Sigmoid colon (tissue), 6 donors: ENCODE measurements at regions not wholly inside any gene's neighbourhood (a gene's known extent, or its start where the extent isn't known, plus 50 kb on each side); places are given as distances from the start of the nearest gene placed in this dataset.

Experiments
- DNase-seq: peaks from one replicate; pipeline ENCODE4 v3.0.0-alpha.2; 2019
- H3K27ac ChIP-seq, 4 donors: fragments of 200-600 bp; sonication (generic); one replicate each; pipeline ENCODE4 v1.5.1; 2016 to 2019; ENCODE audit warnings: mild to moderate bottlenecking in 1 of 4
- H3K27me3 ChIP-seq, 3 donors: fragments of 200-600 bp; sonication (generic); one replicate each; pipeline ENCODE4 v1.5.1; 2019; ENCODE audit warnings: mild to moderate bottlenecking in 1 of 3
- H3K36me3 ChIP-seq, 4 donors: fragments of 200-600 bp; sonication (generic); one replicate each; pipeline ENCODE4 v1.5.1; 2016 to 2019
- H3K4me1 ChIP-seq, 4 donors: fragments of 200-600 bp; sonication (generic); one replicate each; pipeline ENCODE4 v1.5.1; 2017 to 2019
- H3K4me3 ChIP-seq, 4 donors: fragments of 200-600 bp; sonication (generic); one replicate each; pipeline ENCODE4 v1.5.1; 2017 to 2019; ENCODE audit warnings: mild to moderate bottlenecking in 2 of 4, moderate library complexity in 1 of 4
- H3K9me3 ChIP-seq, 4 donors: fragments of 200-600 bp in 3 of 4; sonication (generic) in 3 of 4; one replicate each; pipeline versions ENCODE4 v1.5.1 to v1.6.1; 2013 to 2019
- EP300 ChIP-seq, 4 donors: sonication (generic); formaldehyde crosslinking; IDR thresholded peaks; one replicate each; pipeline ENCODE4 v1.6.1; 2017; ENCODE audit warnings: antibody characterized with exemption in 4 of 4
- POLR2A ChIP-seq, 2 donors: fragments of 450-650 bp; IDR thresholded peaks; one replicate each; pipeline ENCODE4 v1.6.1; 2016; ENCODE audit warnings: antibody characterized with exemption in 2 of 2, mild to moderate bottlenecking in 2 of 2, moderate library complexity in 2 of 2
- POLR2AphosphoS5 ChIP-seq, 4 donors: sonication (generic); formaldehyde crosslinking; IDR thresholded peaks; one replicate each; pipeline ENCODE4 v1.6.1; 2017; ENCODE audit warnings: antibody characterized with exemption in 4 of 4
- WGBS, 2 donors: extraction: QIAGEN DNeasy Blood & Tissue Kit; methylation state at CpG; one replicate each; pipeline ENCODE4 v1.1.7; 2013; 5-methylcytosine and 5-hydroxymethylcytosine counted together
- intact Hi-C: fragments of 100-400 bp; cut with DNase I; formaldehyde crosslinking; loops from one replicate; pipeline ENCODE4 v1.15.1; 2023
- TF ChIP-seq, protein P1 (sequence below), 4 experiments: fragments of 450-650 bp in 3 of 4; fragments of 200-600 bp in 1 of 4; IDR thresholded peaks; one replicate each; pipeline ENCODE4 v1.5.1; 2016 to 2019; ENCODE audit warnings: antibody characterized with exemption in 4 of 4, mild to moderate bottlenecking in 3 of 4, moderate library complexity in 2 of 4
- donor health status: healthy with polysubstance abuse.
- donor health status: healthy.

- WGBS, 2 donors, result 96 to 98% methylated on average over 1 of the region's 1 CpG
- TF ChIP-seq, protein P1, sequence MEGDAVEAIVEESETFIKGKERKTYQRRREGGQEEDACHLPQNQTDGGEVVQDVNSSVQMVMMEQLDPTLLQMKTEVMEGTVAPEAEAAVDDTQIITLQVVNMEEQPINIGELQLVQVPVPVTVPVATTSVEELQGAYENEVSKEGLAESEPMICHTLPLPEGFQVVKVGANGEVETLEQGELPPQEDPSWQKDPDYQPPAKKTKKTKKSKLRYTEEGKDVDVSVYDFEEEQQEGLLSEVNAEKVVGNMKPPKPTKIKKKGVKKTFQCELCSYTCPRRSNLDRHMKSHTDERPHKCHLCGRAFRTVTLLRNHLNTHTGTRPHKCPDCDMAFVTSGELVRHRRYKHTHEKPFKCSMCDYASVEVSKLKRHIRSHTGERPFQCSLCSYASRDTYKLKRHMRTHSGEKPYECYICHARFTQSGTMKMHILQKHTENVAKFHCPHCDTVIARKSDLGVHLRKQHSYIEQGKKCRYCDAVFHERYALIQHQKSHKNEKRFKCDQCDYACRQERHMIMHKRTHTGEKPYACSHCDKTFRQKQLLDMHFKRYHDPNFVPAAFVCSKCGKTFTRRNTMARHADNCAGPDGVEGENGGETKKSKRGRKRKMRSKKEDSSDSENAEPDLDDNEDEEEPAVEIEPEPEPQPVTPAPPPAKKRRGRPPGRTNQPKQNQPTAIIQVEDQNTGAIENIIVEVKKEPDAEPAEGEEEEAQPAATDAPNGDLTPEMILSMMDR (IDR thresholded peaks at IDR 0.05), result no peak
- TF ChIP-seq EP300 (IDR thresholded peaks at IDR 0.05) (no peak), POLR2A (IDR thresholded peaks at IDR 0.05) (no peak), POLR2AphosphoS5 (IDR thresholded peaks at IDR 0.05) (no peak)
These were observed 52.8 kb downstream of the HYCC2 start for GRCh38 chr2:201018636-201019035.

GRCh38 chr2:201016859-201017258 is 53.4 kb upstream of the ORC2 start:
- no peak for DNase-seq
- 89 to 94% methylated on average over 5 of the region's 5 CpGs for WGBS, 2 donors
- peaks cover 0 to 44% (median 1%) of the 10 kb centered on the region in 4 donors for H3K36me3 ChIP-seq
- TF ChIP-seq POLR2AphosphoS5 (IDR thresholded peaks at IDR 0.05), result no peak
- TF ChIP-seq, protein P1 (IDR thresholded peaks at IDR 0.05), result no peak
- TF ChIP-seq POLR2A (IDR thresholded peaks at IDR 0.05), result no peak
- TF ChIP-seq EP300 (IDR thresholded peaks at IDR 0.05), result no peak
- H3K4me1 ChIP-seq, result no peaks in the 10 kb centered on the region
- intact Hi-C loops, result no loop called here
- H3K27ac ChIP-seq, result no peak overlapping the region
- H3K4me3 ChIP-seq, result no peak overlapping the region
- H3K9me3 ChIP-seq, result no peaks in the 10 kb centered on the region
- no peaks in the 10 kb centered on the region for H3K27me3 ChIP-seq

More at GRCh38 chr2:201018636-201019035, 52.8 kb downstream of the HYCC2 start:
- DNase-seq, result no peak
- H3K36me3 ChIP-seq, result peaks cover 0 to 59% (median 3%) of the 10 kb centered on the region in 4 donors
- no peaks in the 10 kb centered on the region for H3K9me3 ChIP-seq
- no peak overlapping the region for H3K4me3 ChIP-seq
- H3K4me1 ChIP-seq, result no peaks in the 10 kb centered on the region
- no peaks in the 10 kb centered on the region for H3K27me3 ChIP-seq
- intact Hi-C loops, result no loop called here
- H3K27ac ChIP-seq, result no peak overlapping the region
